NB4 (cell line): ENCODE measurements at regions not wholly inside any gene's neighbourhood (a gene's known extent, or its start where the extent isn't known, plus 50 kb on each side); places are given as distances from the start of the nearest gene placed in this dataset.

Experiments
- MYC ChIP-seq: IDR thresholded peaks from 2 replicates; pipeline ENCODE4 v1.6.1; 2011; ENCODE audit warnings: low read depth, low read length
- TF ChIP-seq, protein P1 (sequence below): IDR thresholded peaks from one replicate; pipeline ENCODE4 v1.5.1; 2012; ENCODE audit warnings: low read depth, low read length

DNA sequence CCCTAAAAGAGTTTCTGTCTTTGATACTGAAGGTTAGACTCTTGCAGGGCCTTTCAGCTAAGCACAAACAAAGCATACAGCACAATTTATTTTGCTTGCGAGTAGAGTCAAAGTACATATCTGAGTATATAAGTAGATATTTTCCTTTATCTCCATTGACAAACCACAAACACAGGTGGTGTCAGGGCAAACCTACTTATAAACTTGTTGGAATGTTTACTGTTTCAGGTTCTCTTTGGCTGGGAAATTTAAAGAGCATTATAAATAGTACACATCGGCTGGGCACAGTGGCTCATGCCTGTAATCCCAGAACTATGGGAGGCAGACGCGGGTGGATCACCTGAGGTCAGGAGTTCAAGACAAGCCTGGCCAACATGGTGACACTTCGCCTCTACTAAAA lies 442.6 kb upstream of the PSMD7 start:
- TF ChIP-seq, protein P1, sequence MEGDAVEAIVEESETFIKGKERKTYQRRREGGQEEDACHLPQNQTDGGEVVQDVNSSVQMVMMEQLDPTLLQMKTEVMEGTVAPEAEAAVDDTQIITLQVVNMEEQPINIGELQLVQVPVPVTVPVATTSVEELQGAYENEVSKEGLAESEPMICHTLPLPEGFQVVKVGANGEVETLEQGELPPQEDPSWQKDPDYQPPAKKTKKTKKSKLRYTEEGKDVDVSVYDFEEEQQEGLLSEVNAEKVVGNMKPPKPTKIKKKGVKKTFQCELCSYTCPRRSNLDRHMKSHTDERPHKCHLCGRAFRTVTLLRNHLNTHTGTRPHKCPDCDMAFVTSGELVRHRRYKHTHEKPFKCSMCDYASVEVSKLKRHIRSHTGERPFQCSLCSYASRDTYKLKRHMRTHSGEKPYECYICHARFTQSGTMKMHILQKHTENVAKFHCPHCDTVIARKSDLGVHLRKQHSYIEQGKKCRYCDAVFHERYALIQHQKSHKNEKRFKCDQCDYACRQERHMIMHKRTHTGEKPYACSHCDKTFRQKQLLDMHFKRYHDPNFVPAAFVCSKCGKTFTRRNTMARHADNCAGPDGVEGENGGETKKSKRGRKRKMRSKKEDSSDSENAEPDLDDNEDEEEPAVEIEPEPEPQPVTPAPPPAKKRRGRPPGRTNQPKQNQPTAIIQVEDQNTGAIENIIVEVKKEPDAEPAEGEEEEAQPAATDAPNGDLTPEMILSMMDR = no peak
- TF ChIP-seq MYC = no peak
